Activated CD8-positive, alpha-beta memory T cell treated with anti-CD3 and anti-CD28 coated beads, Interleukin-2, amount 50 U/mL, for 4 hours (primary cell): ENCODE measurements at regions not wholly inside any gene's neighbourhood (a gene's known extent, or its start where the extent isn't known, plus 50 kb on each side); places are given as distances from the start of the nearest gene placed in this dataset.
"Not testable (repeated sequence)": the region's sequence is repeated elsewhere in the genome, so short reads cannot be mapped to it uniquely, and the experiment has no call there.

ENCODE experiments used
- DNase-seq: peaks from one replicate; pipeline ENCODE4 v3.0.0-alpha.2; 2020

- DNase-seq, result no peak
Measured at GRCh38 chr11:134505125-134505524, 93.1 kb upstream of the B3GAT1 start.

- no peak for DNase-seq
Measured at GRCh38 chr11:134504146-134504905, 92.3 kb upstream of the B3GAT1 start.

- no peak for DNase-seq
Measured at GRCh38 chr11:134503596-134503995, 91.6 kb upstream of the B3GAT1 start.

GRCh38 chr11:134503100-134503499, 91.1 kb upstream of the B3GAT1 start:
- no peak for DNase-seq

- no peak for DNase-seq
Measured at GRCh38 chr11:134502153-134502550, 90.1 kb upstream of the B3GAT1 start.

- DNase-seq, result no peak
Measured at GRCh38 chr11:134501406-134502152, 89.5 kb upstream of the B3GAT1 start.

GRCh38 chr11:134500621-134501020, 88.6 kb upstream of the B3GAT1 start:
- no peak for DNase-seq

GRCh38 chr11:134499990-134500389, 87.9 kb upstream of the B3GAT1 start:
- no peak for DNase-seq

GRCh38 chr11:134498326-134499139, 86.5 kb upstream of the B3GAT1 start:
- DNase-seq, result no peak

- DNase-seq, result no peak
Measured at GRCh38 chr11:134497586-134497985, 85.5 kb upstream of the B3GAT1 start.

- DNase-seq, result not testable (repeated sequence)
Measured at GRCh38 chr11:134496058-134496457, 84.0 kb upstream of the B3GAT1 start.

GRCh38 chr11:134494395-134494794, 82.4 kb upstream of the B3GAT1 start:
- DNase-seq, result not testable (repeated sequence)

- not testable (repeated sequence) for DNase-seq
Measured at GRCh38 chr11:134492411-134492810, 80.4 kb upstream of the B3GAT1 start.

GRCh38 chr11:134489728-134490127, 77.7 kb upstream of the B3GAT1 start:
- DNase-seq, result no peak

GRCh38 chr11:134488913-134489312, 76.9 kb upstream of the B3GAT1 start:
- no peak for DNase-seq

- no peak for DNase-seq
Measured at GRCh38 chr11:134488512-134488911, 76.5 kb upstream of the B3GAT1 start.

- no peak for DNase-seq
Measured at GRCh38 chr11:134487696-134488095, 75.7 kb upstream of the B3GAT1 start.

- DNase-seq, result no peak
Measured at GRCh38 chr11:134486704-134487103, 74.7 kb upstream of the B3GAT1 start.

GRCh38 chr11:134486106-134486505, 74.1 kb upstream of the B3GAT1 start:
- DNase-seq, result no peak

GRCh38 chr11:134485316-134485715, 73.3 kb upstream of the B3GAT1 start:
- DNase-seq, result no peak

GRCh38 chr11:134483857-134484256, 71.8 kb upstream of the B3GAT1 start:
- no peak for DNase-seq

GRCh38 chr11:134483291-134483690, 71.2 kb upstream of the B3GAT1 start:
- DNase-seq, result no peak

- DNase-seq, result no peak
Measured at GRCh38 chr11:134482865-134483264, 70.8 kb upstream of the B3GAT1 start.
